OCI-LY7 (cell line): ENCODE measurements at regions not wholly inside any gene's neighbourhood (a gene's known extent, or its start where the extent isn't known, plus 50 kb on each side); places are given as distances from the start of the nearest gene placed in this dataset.

Source experiments
- BruUV-seq: library from RNA; stranded (reverse); fragments of 400-500 nt; replicated peaks from 2 replicates; lab custom pipeline; 2021; lab: Mats Ljungman, UMichigan
- CTCF ChIA-PET: fragments of 300-600 bp; sonication (Branson Sonifier 250); formaldehyde crosslinking; loops from one replicate; lab custom pipeline; 2022; ENCODE audit warnings: antibody characterized with exemption; ENCODE audit not compliant: unreplicated experiment; lab: Charles Lee
- POLR2A ChIA-PET: fragments of 300-600 bp; sonication (Branson Sonifier 250); formaldehyde crosslinking; loops from one replicate; lab custom pipeline; 2022; ENCODE audit warnings: antibody characterized with exemption; lab: Charles Lee
- DNase-seq: peaks from one replicate; pipeline ENCODE4 v3.0.0-alpha.2; 2015; ENCODE audit warnings: low spot score
- H2AFZ ChIP-seq: fragments of 200-600 bp; sonication (generic), shearing (Covaris generic); 2 replicates; pipeline ENCODE4 v1.6.1; 2014; ENCODE audit warnings: mild to moderate bottlenecking, antibody characterized with exemption, low read length, moderate library complexity
- H3K27ac ChIP-seq: fragments of 200-600 bp; sonication (generic); 2 replicates; pipeline ENCODE4 v1.5.1; 2014; ENCODE audit warnings: mixed run types, low read depth, mild to moderate bottlenecking, moderate library complexity, low read length, inconsistent platforms; ENCODE audit not compliant: poor library complexity, severe bottlenecking
- H3K36me3 ChIP-seq: fragments of 200-600 bp; sonication (generic); 2 replicates; pipeline ENCODE4 v1.6.1; 2014; ENCODE audit warnings: mild to moderate bottlenecking, antibody characterized with exemption, low read length, moderate library complexity, mixed read lengths; ENCODE audit not compliant: insufficient read depth
- H3K4me1 ChIP-seq: fragments of 200-600 bp; sonication (generic); 2 replicates; pipeline ENCODE4 v1.5.1; 2014; ENCODE audit warnings: mild to moderate bottlenecking, low read length; ENCODE audit not compliant: insufficient read depth, poor library complexity, severe bottlenecking
- H3K4me2 ChIP-seq: fragments of 200-600 bp; sonication (generic); 2 replicates; pipeline ENCODE4 v1.6.1; 2014; ENCODE audit warnings: mild to moderate bottlenecking, low read length
- H3K4me3 ChIP-seq: fragments of 200-600 bp; sonication (generic); 2 replicates; pipeline ENCODE4 v1.5.1; 2014; ENCODE audit warnings: mild to moderate bottlenecking, low read depth, low read length; ENCODE audit not compliant: poor library complexity, severe bottlenecking
- H3K79me2 ChIP-seq: fragments of 200-600 bp; sonication (generic); 2 replicates; pipeline ENCODE4 v1.6.1; 2016; ENCODE audit warnings: low read depth, mild to moderate bottlenecking, low read length, moderate library complexity, mixed read lengths; ENCODE audit not compliant: insufficient read depth
- H3K9me2 ChIP-seq: fragments of 200-600 bp; sonication (generic); 2 replicates; pipeline ENCODE4 v1.6.1; 2016; ENCODE audit warnings: mild to moderate bottlenecking, low read length, mixed read lengths; ENCODE audit not compliant: insufficient read depth
- H3K9me3 ChIP-seq: fragments of 200-600 bp; sonication (generic); 2 replicates; pipeline ENCODE4 v1.6.1; 2014; ENCODE audit warnings: mild to moderate bottlenecking, mixed run types, low read length, mixed read lengths
- H4K20me1 ChIP-seq: fragments of 200-600 bp; sonication (generic); 2 replicates; pipeline ENCODE4 v1.6.1; 2014; ENCODE audit warnings: mild to moderate bottlenecking, antibody characterized with exemption, low read length, moderate library complexity, mixed read lengths; ENCODE audit not compliant: insufficient read depth
- CTCF ChIP-seq: fragments of 200-600 bp; sonication (generic); conservative IDR thresholded peaks from 2 replicates; pipeline ENCODE4 v1.5.1; 2014; ENCODE audit warnings: mild to moderate bottlenecking, antibody characterized with exemption, low read length, moderate library complexity, mixed read lengths
- EZH2phosphoT487 ChIP-seq: fragments of 200-600 bp; sonication (generic); IDR thresholded peaks from 2 replicates; pipeline ENCODE4 v1.6.1; 2018; ENCODE audit warnings: low read depth, borderline replicate concordance, mild to moderate bottlenecking, mixed run types, antibody characterized with exemption, low read length, moderate library complexity, mixed read lengths
- intact Hi-C: fragments of 100-400 bp; cut with micrococcal nuclease; formaldehyde crosslinking; loops from one replicate; pipeline ENCODE4 v1.10.0; 2022; ENCODE audit not compliant: unreplicated experiment

DNA sequence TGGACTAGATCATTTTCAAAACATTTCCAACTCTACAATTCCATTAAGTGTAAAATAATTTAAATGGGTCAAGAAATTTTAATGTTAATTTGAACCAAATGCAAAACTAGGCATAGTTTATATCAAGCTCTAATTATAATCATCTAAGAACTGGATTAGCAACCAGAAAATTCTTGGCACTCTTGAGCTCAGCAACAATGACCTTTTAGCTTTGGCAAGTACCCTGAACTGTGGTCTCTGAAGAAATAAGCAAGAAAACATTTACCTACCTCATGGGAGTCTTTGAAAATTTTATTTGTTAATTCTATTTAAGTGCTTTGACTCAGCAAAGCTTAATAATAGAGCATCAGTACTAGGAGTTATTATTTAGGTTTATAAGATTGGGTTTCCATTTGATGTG lies 313.2 kb downstream of the SATB2 start:
- ChIA-PET POLR2A (interaction anchor here (0.7 to 0.9 kb wide), 2 partner anchors 8 to 422 kb away, joined by 3 read pairs; no protein-coding TSS in a partner anchor), CTCF (interaction anchor here (0.5 kb wide), 1 partner anchor 16 kb away, joined by 3 read pairs; no protein-coding TSS in a partner anchor)
- Histone ChIP-seq H3K4me3 (no peak overlapping the region), H4K20me1 (no peaks in the 10 kb centered on the region), H3K9me3 (peaks cover 18% of the 10 kb centered on the region; the same call in 1 of the 2 replicates), H3K4me2 (no peak overlapping the region), H3K9me2 (no peaks in the 10 kb centered on the region), H2AFZ (no peak overlapping the region), H3K27ac (no peak overlapping the region), H3K4me1 (no peaks in the 10 kb centered on the region), H3K36me3 (peaks cover 8% of the 10 kb centered on the region; the same call in 1 of the 2 replicates), H3K79me2 (no peaks in the 10 kb centered on the region)
- no TSS peak for BruUV-seq
- no peak for TF ChIP-seq EZH2phosphoT487
- no peak for TF ChIP-seq CTCF
- DNase-seq = no peak
- intact Hi-C loops = no loop called here

DNA sequence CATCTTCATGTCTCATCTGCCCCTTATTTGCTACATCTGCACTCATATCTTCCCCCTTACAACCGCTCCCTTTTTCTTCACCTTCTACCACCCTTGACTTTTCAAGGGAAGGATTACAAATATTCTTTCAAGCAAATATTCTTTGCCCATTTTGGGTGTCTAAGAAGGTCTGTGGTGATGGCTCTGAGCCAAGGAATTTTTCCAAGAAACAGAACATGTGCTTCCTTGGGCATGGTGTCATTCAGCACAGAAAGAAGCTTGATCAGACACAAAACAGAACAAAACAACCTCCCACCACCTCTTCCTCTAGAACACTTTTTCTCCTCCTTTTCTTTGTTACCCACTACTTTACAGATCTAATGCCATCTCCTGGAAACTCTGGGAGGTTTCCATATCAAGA lies 313.7 kb downstream of the SATB2 start:
- Histone ChIP-seq H3K79me2 (no peaks in the 10 kb centered on the region), H3K9me2 (no peaks in the 10 kb centered on the region), H4K20me1 (no peaks in the 10 kb centered on the region), H3K4me1 (no peaks in the 10 kb centered on the region), H3K4me3 (no peak overlapping the region), H3K27ac (no peak overlapping the region), H3K9me3 (peaks cover 18% of the 10 kb centered on the region; the same call in 1 of the 2 replicates), H3K36me3 (peaks cover 8% of the 10 kb centered on the region; the same call in 1 of the 2 replicates), H2AFZ (no peak overlapping the region), H3K4me2 (no peak overlapping the region)
- no peak for DNase-seq
- no TSS peak for BruUV-seq
- CTCF ChIA-PET = interaction anchor here (0.5 kb wide), 1 partner anchor 16 kb away, joined by 3 read pairs; no protein-coding TSS in a partner anchor
- intact Hi-C loops = no loop called here
- no peak for TF ChIP-seq CTCF
- no peak for TF ChIP-seq EZH2phosphoT487
- POLR2A ChIA-PET = interaction anchor here (0.7 to 0.9 kb wide), 2 partner anchors 8 to 422 kb away, joined by 3 read pairs; no protein-coding TSS in a partner anchor

GRCh38 chr2:199136681-199137080 lies 321.1 kb downstream of the SATB2 start:
- CTCF ChIA-PET = no interaction called here
- no peak for DNase-seq
- no peak overlapping the region for H2AFZ ChIP-seq
- POLR2A ChIA-PET = interaction anchor here (0.9 to 1.6 kb wide), 3 partner anchors 8 to 16 kb away, joined by 3 read pairs; no protein-coding TSS in a partner anchor
- H3K9me3 ChIP-seq = peaks cover 17% of the 10 kb centered on the region; the same call in 1 of the 2 replicates
- no peaks in the 10 kb centered on the region for H3K9me2 ChIP-seq
- H4K20me1 ChIP-seq = no peaks in the 10 kb centered on the region
- H3K4me1 ChIP-seq = no peaks in the 10 kb centered on the region
- H3K4me3 ChIP-seq = no peak overlapping the region
- H3K4me2 ChIP-seq = no peak overlapping the region
- no peak for TF ChIP-seq CTCF
- no peak overlapping the region for H3K27ac ChIP-seq
- H3K36me3 ChIP-seq = peaks cover 7% of the 10 kb centered on the region; the same call in 1 of the 2 replicates
- BruUV-seq = no TSS peak
- intact Hi-C loops = no loop called here
- no peaks in the 10 kb centered on the region for H3K79me2 ChIP-seq
